ENCODE measurements at regions not wholly inside any gene's neighbourhood (a gene's known extent, or its start where the extent isn't known, plus 50 kb on each side); places are given as distances from the start of the nearest gene placed in this dataset.
A peak's percentile ranks its signal among the peaks of the same experiment; 100 is the strongest.

DNA sequence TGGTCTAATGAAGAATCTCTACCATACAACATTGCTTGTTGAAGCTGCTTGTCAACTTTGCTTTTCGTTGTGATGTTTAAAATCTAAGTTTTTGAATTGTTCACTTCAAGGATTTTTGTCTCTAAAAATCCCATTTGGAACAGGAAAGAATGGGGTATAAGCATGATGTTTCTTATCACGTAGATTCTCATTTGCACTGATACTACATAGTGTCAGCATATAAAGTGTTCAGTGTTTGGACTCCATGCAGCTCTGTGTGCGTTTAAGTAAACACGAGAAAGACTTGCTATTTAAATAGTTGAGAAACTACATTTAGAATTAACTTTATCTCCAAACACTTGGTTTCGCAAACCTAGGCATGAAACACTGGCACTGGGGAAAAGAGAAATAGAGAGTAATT lies 452.5 kb downstream of the NKX6-1 start:
- Histone ChIP-seq H3K36me3 (ENCODE audit: control insufficient read depth, insufficient read depth, low read length) (no peaks in the 10 kb centered on the region), H3K4me3 (replicated peaks; ENCODE audit: low read depth, low read length) (no peak overlapping the region), H3K27me3 (replicated peaks; ENCODE audit: control insufficient read depth, insufficient read depth, low read length) (no peaks in the 10 kb centered on the region)
- DNase-seq (ENCODE audit: extremely low read depth, insufficient read length): no peak
- TF ChIP-seq, protein P1, sequence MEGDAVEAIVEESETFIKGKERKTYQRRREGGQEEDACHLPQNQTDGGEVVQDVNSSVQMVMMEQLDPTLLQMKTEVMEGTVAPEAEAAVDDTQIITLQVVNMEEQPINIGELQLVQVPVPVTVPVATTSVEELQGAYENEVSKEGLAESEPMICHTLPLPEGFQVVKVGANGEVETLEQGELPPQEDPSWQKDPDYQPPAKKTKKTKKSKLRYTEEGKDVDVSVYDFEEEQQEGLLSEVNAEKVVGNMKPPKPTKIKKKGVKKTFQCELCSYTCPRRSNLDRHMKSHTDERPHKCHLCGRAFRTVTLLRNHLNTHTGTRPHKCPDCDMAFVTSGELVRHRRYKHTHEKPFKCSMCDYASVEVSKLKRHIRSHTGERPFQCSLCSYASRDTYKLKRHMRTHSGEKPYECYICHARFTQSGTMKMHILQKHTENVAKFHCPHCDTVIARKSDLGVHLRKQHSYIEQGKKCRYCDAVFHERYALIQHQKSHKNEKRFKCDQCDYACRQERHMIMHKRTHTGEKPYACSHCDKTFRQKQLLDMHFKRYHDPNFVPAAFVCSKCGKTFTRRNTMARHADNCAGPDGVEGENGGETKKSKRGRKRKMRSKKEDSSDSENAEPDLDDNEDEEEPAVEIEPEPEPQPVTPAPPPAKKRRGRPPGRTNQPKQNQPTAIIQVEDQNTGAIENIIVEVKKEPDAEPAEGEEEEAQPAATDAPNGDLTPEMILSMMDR (IDR thresholded peaks at IDR 0.05; ENCODE audit: insufficient read depth, low read length, poor library complexity, severe bottlenecking): no peak

DNA sequence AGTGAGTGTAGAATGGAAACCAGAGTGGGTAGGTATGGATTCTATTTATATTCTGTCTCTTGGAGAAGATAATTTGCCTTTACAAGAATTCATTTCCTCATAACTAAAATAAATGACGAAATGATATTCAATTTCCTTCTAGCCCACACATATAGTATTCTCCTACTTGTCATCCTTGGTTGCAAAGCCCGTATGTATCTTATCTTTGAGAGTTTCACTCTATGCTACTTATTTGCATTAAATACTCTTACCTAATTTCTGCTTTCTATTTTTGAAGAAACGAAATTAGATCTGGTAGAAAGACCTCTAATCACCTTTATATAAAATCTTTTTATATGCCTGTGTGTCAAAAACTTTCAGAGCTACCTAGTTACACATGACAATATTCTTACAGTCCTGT lies 457.7 kb downstream of the NKX6-1 start:
- DNase-seq (ENCODE audit: extremely low read depth, insufficient read length): no peak
- no peaks in the 10 kb centered on the region for H3K36me3 ChIP-seq (ENCODE audit: control insufficient read depth, insufficient read depth, low read length)
- TF ChIP-seq, protein P1 (IDR thresholded peaks at IDR 0.05; ENCODE audit: insufficient read depth, low read length, poor library complexity, severe bottlenecking): no peak
- H3K4me3 ChIP-seq (replicated peaks; ENCODE audit: low read depth, low read length): no peak overlapping the region
- H3K27me3 ChIP-seq (replicated peaks; ENCODE audit: control insufficient read depth, insufficient read depth, low read length): no peaks in the 10 kb centered on the region

DNA sequence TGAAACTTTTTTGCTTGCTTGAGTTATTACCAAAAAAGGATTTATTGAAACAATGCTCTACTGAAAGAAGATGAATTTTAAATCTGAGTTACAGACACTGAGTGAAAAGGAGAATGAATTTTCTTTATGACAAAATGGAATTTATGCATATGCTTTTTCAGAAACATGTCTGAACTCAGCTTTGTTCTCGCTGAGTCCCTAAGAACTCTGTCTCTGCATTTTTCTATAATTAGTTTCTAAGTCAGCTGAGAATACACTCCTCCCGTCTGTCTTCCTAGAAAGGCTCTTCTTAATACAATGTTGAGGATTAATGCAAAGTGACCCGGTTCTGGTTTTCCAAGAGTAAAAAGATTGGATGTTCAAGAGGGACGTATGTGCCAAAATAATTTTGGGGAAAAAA lies 463.5 kb downstream of the NKX6-1 start:
- no peaks in the 10 kb centered on the region for H3K27me3 ChIP-seq (replicated peaks; ENCODE audit: control insufficient read depth, insufficient read depth, low read length)
- DNase-seq (ENCODE audit: extremely low read depth, insufficient read length): no peak
- H3K4me3 ChIP-seq (replicated peaks; ENCODE audit: low read depth, low read length): no peak overlapping the region
- TF ChIP-seq, protein P1 (IDR thresholded peaks at IDR 0.05; ENCODE audit: insufficient read depth, low read length, poor library complexity, severe bottlenecking): no peak
- no peaks in the 10 kb centered on the region for H3K36me3 ChIP-seq (ENCODE audit: control insufficient read depth, insufficient read depth, low read length)

DNA sequence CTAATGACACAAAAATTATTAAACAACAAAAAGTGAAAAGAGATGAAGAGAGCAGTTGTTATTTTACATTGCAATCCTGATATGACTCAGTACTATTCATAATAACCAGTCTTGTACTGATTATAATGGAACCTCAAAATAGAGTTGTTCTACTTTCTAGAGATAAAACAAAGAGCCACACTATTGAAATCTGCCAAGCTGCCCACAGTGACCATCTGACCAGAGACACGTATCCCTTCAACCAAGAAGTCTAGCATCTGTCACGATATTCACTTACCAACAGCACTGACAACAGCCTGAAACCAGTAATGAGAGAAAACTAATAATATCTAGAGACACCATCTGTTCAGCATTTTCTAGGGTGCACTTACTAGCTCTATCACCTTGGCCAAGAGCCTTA lies 466.7 kb downstream of the NKX6-1 start:
- H3K36me3 ChIP-seq (ENCODE audit: control insufficient read depth, insufficient read depth, low read length): no peaks in the 10 kb centered on the region
- TF ChIP-seq, protein P1 (IDR thresholded peaks at IDR 0.05; ENCODE audit: insufficient read depth, low read length, poor library complexity, severe bottlenecking): no peak
- DNase-seq (ENCODE audit: extremely low read depth, insufficient read length): peak; percentile 51
- no peak overlapping the region for H3K4me3 ChIP-seq (replicated peaks; ENCODE audit: low read depth, low read length)
- no peaks in the 10 kb centered on the region; the same call in 1 of the 2 replicates for H3K27me3 ChIP-seq (replicated peaks; ENCODE audit: control insufficient read depth, insufficient read depth, low read length)

GRCh38 chr4:84031401-84031800 lies 467.7 kb downstream of the NKX6-1 start:
- TF ChIP-seq, protein P1 (IDR thresholded peaks at IDR 0.05; ENCODE audit: insufficient read depth, low read length, poor library complexity, severe bottlenecking): no peak
- Histone ChIP-seq H3K36me3 (ENCODE audit: control insufficient read depth, insufficient read depth, low read length) (no peaks in the 10 kb centered on the region), H3K4me3 (replicated peaks; ENCODE audit: low read depth, low read length) (no peak overlapping the region), H3K27me3 (replicated peaks; ENCODE audit: control insufficient read depth, insufficient read depth, low read length) (no peaks in the 10 kb centered on the region; the same call in 1 of the 2 replicates)
- peak; percentile 14 for DNase-seq (ENCODE audit: extremely low read depth, insufficient read length)

GRCh38 chr4:84028340-84028739 lies 470.8 kb downstream of the NKX6-1 start:
- TF ChIP-seq, protein P1 (IDR thresholded peaks at IDR 0.05; ENCODE audit: insufficient read depth, low read length, poor library complexity, severe bottlenecking): no peak
- Histone ChIP-seq H3K4me3 (replicated peaks; ENCODE audit: low read depth, low read length) (no peak overlapping the region), H3K27me3 (replicated peaks; ENCODE audit: control insufficient read depth, insufficient read depth, low read length) (no peaks in the 10 kb centered on the region; the same call in 1 of the 2 replicates), H3K36me3 (ENCODE audit: control insufficient read depth, insufficient read depth, low read length) (no peaks in the 10 kb centered on the region)
- DNase-seq (ENCODE audit: extremely low read depth, insufficient read length): no peak
